Neural crest cell (in vitro differentiated cells): ENCODE measurements at regions not wholly inside any gene's neighbourhood (a gene's known extent, or its start where the extent isn't known, plus 50 kb on each side); places are given as distances from the start of the nearest gene placed in this dataset.

Source experiments
- DNase-seq: peaks from one replicate; pipeline ENCODE4 v3.0.0; 2021; ENCODE audit warnings: low read depth, mixed read lengths, low spot score
- H3K27ac Mint-ChIP-seq: one replicate; pipeline ENCODE4 v1.8.0; 2021; ENCODE audit warnings: mild to moderate bottlenecking, mixed read lengths; ENCODE audit not compliant: unreplicated experiment
- H3K27me3 Mint-ChIP-seq: 2 replicates; pipeline ENCODE4 v1.8.0; 2021; ENCODE audit warnings: low read depth, mild to moderate bottlenecking, mixed read lengths
- H3K36me3 Mint-ChIP-seq: 2 replicates; pipeline ENCODE4 v1.8.0; 2021; ENCODE audit warnings: low read depth, mild to moderate bottlenecking, mixed read lengths
- H3K4me1 Mint-ChIP-seq: 2 replicates; pipeline ENCODE4 v1.8.0; 2021; ENCODE audit warnings: mixed read lengths
- H3K4me3 Mint-ChIP-seq: one replicate; pipeline ENCODE4 v1.8.0; 2021; ENCODE audit warnings: mild to moderate bottlenecking, mixed read lengths
- H3K9me3 Mint-ChIP-seq: 2 replicates; pipeline ENCODE4 v1.8.0; 2021; ENCODE audit warnings: mixed read lengths
- TF ChIP-seq, protein P1 (sequence below): fragments of 200-600 bp; sonication (generic); conservative IDR thresholded peaks from 2 replicates; pipeline ENCODE4 v1.5.0; 2021; ENCODE audit warnings: antibody characterized with exemption, mild to moderate bottlenecking

DNA sequence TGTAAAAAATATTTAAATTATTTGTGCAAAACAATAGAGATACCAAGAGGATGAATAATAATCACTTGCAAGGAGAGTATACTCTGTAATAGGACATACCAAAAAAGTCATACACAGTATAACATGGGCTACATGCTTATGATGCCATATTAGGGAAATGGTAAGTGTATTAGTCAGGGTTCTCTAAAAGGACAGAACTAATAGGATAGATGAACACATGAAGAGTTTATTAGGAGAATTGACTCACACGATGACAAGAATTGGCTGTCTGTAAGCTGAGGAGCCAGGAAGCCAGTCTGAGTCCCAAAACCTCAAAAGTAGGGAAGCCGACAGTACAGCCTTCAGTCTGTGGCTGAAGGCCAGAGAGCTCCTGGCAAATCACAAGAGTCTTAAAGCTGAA lies 151.2 kb downstream of the DTHD1 start:
- TF ChIP-seq, protein P1, sequence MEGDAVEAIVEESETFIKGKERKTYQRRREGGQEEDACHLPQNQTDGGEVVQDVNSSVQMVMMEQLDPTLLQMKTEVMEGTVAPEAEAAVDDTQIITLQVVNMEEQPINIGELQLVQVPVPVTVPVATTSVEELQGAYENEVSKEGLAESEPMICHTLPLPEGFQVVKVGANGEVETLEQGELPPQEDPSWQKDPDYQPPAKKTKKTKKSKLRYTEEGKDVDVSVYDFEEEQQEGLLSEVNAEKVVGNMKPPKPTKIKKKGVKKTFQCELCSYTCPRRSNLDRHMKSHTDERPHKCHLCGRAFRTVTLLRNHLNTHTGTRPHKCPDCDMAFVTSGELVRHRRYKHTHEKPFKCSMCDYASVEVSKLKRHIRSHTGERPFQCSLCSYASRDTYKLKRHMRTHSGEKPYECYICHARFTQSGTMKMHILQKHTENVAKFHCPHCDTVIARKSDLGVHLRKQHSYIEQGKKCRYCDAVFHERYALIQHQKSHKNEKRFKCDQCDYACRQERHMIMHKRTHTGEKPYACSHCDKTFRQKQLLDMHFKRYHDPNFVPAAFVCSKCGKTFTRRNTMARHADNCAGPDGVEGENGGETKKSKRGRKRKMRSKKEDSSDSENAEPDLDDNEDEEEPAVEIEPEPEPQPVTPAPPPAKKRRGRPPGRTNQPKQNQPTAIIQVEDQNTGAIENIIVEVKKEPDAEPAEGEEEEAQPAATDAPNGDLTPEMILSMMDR: no peak
- H3K36me3 Mint-ChIP-seq: peaks cover 3% of the 10 kb centered on the region
- DNase-seq: no peak
- H3K4me1 Mint-ChIP-seq: no peaks in the 10 kb centered on the region
- H3K27me3 Mint-ChIP-seq: no peaks in the 10 kb centered on the region
- H3K4me3 Mint-ChIP-seq: no peak overlapping the region
- H3K9me3 Mint-ChIP-seq: peaks cover 7% of the 10 kb centered on the region
- H3K27ac Mint-ChIP-seq: no peak overlapping the region

DNA sequence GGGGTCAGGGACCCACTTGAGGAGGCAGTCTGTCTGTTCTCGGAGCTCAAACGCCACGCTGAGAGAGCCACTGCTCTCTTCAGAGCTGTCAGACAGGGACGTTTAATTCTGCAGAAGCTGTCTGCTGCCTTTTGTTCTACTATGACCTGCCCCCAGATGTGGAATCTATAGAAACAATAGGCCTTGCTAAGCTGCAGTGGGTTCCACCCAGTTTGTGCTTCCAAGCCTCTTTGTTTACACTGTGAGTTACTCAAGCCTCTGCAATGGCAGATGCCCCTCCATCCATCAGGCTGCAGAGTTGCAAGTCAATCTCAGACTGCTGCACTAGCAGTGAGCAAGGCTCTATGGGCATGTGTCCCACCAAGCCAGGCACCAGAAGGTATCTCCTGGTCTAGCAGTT lies 158.1 kb downstream of the DTHD1 start:
- Mint-ChIP-seq H3K27me3 (no peaks in the 10 kb centered on the region), H3K4me1 (peaks cover 9% of the 10 kb centered on the region), H3K4me3 (no peak overlapping the region), H3K27ac (no peak overlapping the region), H3K9me3 (peaks cover 7% of the 10 kb centered on the region), H3K36me3 (peaks cover 3% of the 10 kb centered on the region)
- TF ChIP-seq, protein P1: no peak
- no peak for DNase-seq

DNA sequence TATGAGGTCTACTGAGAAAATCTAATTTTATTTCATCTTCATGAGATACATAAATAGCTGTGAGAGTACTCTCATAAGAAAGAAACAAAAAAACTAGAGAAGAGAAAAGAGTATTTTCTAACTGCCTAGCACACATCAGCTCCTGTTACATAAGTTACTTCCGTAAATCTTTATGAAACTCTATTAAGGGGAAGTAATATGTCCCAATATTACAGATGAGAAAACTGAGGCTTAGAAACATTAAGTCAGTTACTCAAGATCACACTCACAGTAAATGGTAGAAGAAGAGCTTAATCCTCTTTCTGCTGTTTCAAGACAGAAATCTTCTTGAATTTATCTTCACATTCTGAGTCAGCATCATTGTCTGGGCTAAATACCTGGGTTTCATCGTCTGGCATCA lies 164.1 kb downstream of the DTHD1 start:
- H3K9me3 Mint-ChIP-seq: no peaks in the 10 kb centered on the region
- TF ChIP-seq, protein P1: no peak
- H3K27me3 Mint-ChIP-seq: no peaks in the 10 kb centered on the region
- no peaks in the 10 kb centered on the region for H3K36me3 Mint-ChIP-seq
- no peaks in the 10 kb centered on the region for H3K4me1 Mint-ChIP-seq
- DNase-seq: no peak
- H3K27ac Mint-ChIP-seq: no peak overlapping the region
- no peak overlapping the region for H3K4me3 Mint-ChIP-seq

DNA sequence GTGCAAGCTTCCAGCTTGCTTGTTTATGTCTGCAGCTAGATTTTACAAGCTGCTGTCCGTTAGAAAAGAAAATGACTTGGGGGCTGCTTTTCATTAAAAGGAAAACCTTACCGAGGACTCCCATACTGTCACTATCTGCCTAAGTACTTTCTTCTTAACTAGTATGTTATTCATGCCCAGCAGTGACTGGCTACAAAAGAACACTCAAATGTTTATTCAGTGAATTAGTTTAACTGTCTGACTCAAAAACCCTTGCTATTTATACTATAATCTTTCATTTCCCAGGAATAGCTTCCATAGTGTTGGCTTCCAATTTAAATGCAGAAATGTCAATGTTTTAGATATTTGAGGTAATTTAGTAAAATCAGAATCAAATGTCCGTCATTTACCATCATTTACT lies 164.9 kb downstream of the DTHD1 start:
- Mint-ChIP-seq H3K9me3 (no peaks in the 10 kb centered on the region), H3K27ac (no peak overlapping the region), H3K36me3 (no peaks in the 10 kb centered on the region), H3K27me3 (no peaks in the 10 kb centered on the region), H3K4me1 (no peaks in the 10 kb centered on the region), H3K4me3 (no peak overlapping the region)
- TF ChIP-seq, protein P1: no peak
- DNase-seq: no peak

DNA sequence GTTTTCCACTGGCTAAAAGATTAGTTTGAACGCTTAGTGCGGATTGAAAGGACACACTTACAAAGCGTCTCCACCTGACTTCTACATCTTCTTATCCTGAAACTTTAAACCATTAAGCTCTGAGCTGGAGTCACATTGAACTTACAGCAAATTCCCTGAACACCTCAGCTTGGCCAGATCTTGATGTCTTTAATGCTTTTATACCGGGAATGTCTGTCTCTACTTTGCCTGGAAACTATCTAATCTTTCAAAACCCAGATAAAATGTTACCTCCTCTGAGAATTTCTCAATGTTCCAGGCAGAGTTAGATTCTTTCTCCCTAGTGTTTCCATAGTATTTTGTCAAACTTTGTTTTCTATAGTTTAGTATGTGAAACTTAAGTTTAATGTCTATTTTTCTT lies 179.9 kb downstream of the DTHD1 start:
- H3K9me3 Mint-ChIP-seq: no peaks in the 10 kb centered on the region
- H3K36me3 Mint-ChIP-seq: peaks cover 3% of the 10 kb centered on the region
- TF ChIP-seq, protein P1: no peak
- H3K4me3 Mint-ChIP-seq: no peak overlapping the region
- no peaks in the 10 kb centered on the region for H3K27me3 Mint-ChIP-seq
- no peak overlapping the region for H3K27ac Mint-ChIP-seq
- no peaks in the 10 kb centered on the region for H3K4me1 Mint-ChIP-seq
- DNase-seq: no peak

DNA sequence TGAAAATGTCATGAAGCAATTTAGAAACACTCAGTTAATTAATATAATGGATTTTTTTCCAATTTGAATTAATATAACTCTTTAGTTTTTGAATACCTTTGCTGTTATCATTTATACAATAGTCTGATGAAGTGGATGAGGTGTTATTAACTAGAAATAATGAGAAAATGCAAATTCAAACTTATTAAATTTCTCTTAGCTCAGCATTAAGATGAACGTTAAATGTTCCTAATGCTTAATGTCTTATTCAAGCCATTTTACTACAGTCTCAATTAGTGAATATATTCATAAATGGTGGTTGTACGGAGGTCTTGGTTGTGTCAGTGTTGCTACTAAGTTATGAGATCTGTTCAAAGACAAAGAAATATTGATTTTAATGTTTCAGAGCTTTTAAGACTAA lies 186.3 kb downstream of the DTHD1 start:
- Mint-ChIP-seq H3K27me3 (no peaks in the 10 kb centered on the region), H3K4me3 (no peak overlapping the region), H3K9me3 (no peaks in the 10 kb centered on the region), H3K36me3 (no peaks in the 10 kb centered on the region), H3K27ac (no peak overlapping the region), H3K4me1 (no peaks in the 10 kb centered on the region)
- TF ChIP-seq, protein P1: no peak
- DNase-seq: no peak
